A204.1 (cell line): ENCODE measurements at regions not wholly inside any gene's neighbourhood (a gene's known extent, or its start where the extent isn't known, plus 50 kb on each side); places are given as distances from the start of the nearest gene placed in this dataset.

Source experiments
- FAIRE-seq: peaks from 2 replicates; lab custom pipeline; 2012; peaks lifted over from hg19 to GRCh38; lab: Jason Lieb, UNC

- FAIRE-seq, result no peak
These were observed 98.0 kb upstream of the DUSP10 start for GRCh38 chr1:221839782-221840395.

- no peak for FAIRE-seq
These were observed 97.4 kb upstream of the DUSP10 start for GRCh38 chr1:221839321-221839720.

- FAIRE-seq, result no peak
These were observed 96.0 kb upstream of the DUSP10 start for GRCh38 chr1:221837896-221838295.

GRCh38 chr1:221834698-221835513, 93.0 kb upstream of the DUSP10 start:
- FAIRE-seq, result no peak

GRCh38 chr1:221832617-221833016, 90.7 kb upstream of the DUSP10 start:
- no peak for FAIRE-seq

GRCh38 chr1:221832151-221832550, 90.3 kb upstream of the DUSP10 start:
- no peak for FAIRE-seq

GRCh38 chr1:221829327-221830015, 87.6 kb upstream of the DUSP10 start:
- no peak for FAIRE-seq

GRCh38 chr1:221827307-221827642, 85.4 kb upstream of the DUSP10 start:
- FAIRE-seq, result no peak

- no peak for FAIRE-seq
These were observed 83.0 kb upstream of the DUSP10 start for GRCh38 chr1:221824909-221825308.

GRCh38 chr1:221824025-221824424, 82.1 kb upstream of the DUSP10 start:
- no peak for FAIRE-seq

GRCh38 chr1:221823561-221823960, 81.7 kb upstream of the DUSP10 start:
- no peak for FAIRE-seq

GRCh38 chr1:221823149-221823548, 81.3 kb upstream of the DUSP10 start:
- FAIRE-seq, result no peak

GRCh38 chr1:221822591-221822990, 80.7 kb upstream of the DUSP10 start:
- no peak for FAIRE-seq

GRCh38 chr1:221816899-221817298, 75.0 kb upstream of the DUSP10 start:
- no peak for FAIRE-seq

- no peak for FAIRE-seq
These were observed 73.8 kb upstream of the DUSP10 start for GRCh38 chr1:221815660-221816059.

GRCh38 chr1:221813887-221814286, 72.0 kb upstream of the DUSP10 start:
- FAIRE-seq, result no peak

- FAIRE-seq, result no peak
These were observed 71.2 kb upstream of the DUSP10 start for GRCh38 chr1:221812905-221813597.

GRCh38 chr1:221812088-221812752, 70.3 kb upstream of the DUSP10 start:
- no peak for FAIRE-seq

GRCh38 chr1:221810406-221810805, 68.5 kb upstream of the DUSP10 start:
- no peak for FAIRE-seq

GRCh38 chr1:221809091-221810029, 67.5 kb upstream of the DUSP10 start:
- no peak for FAIRE-seq

- FAIRE-seq, result no peak
These were observed 65.1 kb upstream of the DUSP10 start for GRCh38 chr1:221806984-221807383.
